NCI-H345 (cell line): ENCODE measurements at regions not wholly inside any gene's neighbourhood (a gene's known extent, or its start where the extent isn't known, plus 50 kb on each side); places are given as distances from the start of the nearest gene placed in this dataset.

Experiments used
- DNase-seq: peaks from one replicate; lab custom pipeline; 2025; lab: John Stamatoyannopoulos, UW

- DNase-seq, result no peak
These were observed 658.0 kb upstream of the CDH2 start for GRCh38 chr18:28834889-28835288.

GRCh38 chr18:28831908-28832307, 655.0 kb upstream of the CDH2 start:
- DNase-seq, result no peak

- no peak for DNase-seq
These were observed 654.5 kb upstream of the CDH2 start for GRCh38 chr18:28831476-28831875.

GRCh38 chr18:28826107-28826506, 649.2 kb upstream of the CDH2 start:
- DNase-seq, result no peak

- DNase-seq, result no peak
These were observed 647.2 kb upstream of the CDH2 start for GRCh38 chr18:28824183-28824574.

GRCh38 chr18:28823506-28824182, 646.7 kb upstream of the CDH2 start:
- DNase-seq, result no peak

GRCh38 chr18:28820353-28820752, 643.4 kb upstream of the CDH2 start:
- DNase-seq, result no peak

- no peak for DNase-seq
These were observed 639.2 kb upstream of the CDH2 start for GRCh38 chr18:28816155-28816554.

- no peak for DNase-seq
These were observed 637.4 kb upstream of the CDH2 start for GRCh38 chr18:28814365-28814764.

- no peak for DNase-seq
These were observed 631.4 kb upstream of the CDH2 start for GRCh38 chr18:28808373-28808772.

- no peak for DNase-seq
These were observed 628.6 kb upstream of the CDH2 start for GRCh38 chr18:28805491-28805890.

- DNase-seq, result no peak
These were observed 627.7 kb upstream of the CDH2 start for GRCh38 chr18:28804512-28805202.

- DNase-seq, result no peak
These were observed 625.6 kb upstream of the CDH2 start for GRCh38 chr18:28802546-28802945.

GRCh38 chr18:28801876-28802275, 624.9 kb upstream of the CDH2 start:
- DNase-seq, result no peak

GRCh38 chr18:28794459-28795245, 617.7 kb upstream of the CDH2 start:
- DNase-seq, result no peak

GRCh38 chr18:28793901-28794300, 617.0 kb upstream of the CDH2 start:
- no peak for DNase-seq

- no peak for DNase-seq
These were observed 615.6 kb upstream of the CDH2 start for GRCh38 chr18:28792404-28793086.

- DNase-seq, result no peak
These were observed 614.2 kb upstream of the CDH2 start for GRCh38 chr18:28791101-28791500.

GRCh38 chr18:28789502-28789901, 612.6 kb upstream of the CDH2 start:
- DNase-seq, result no peak

GRCh38 chr18:28786926-28787325, 610.0 kb upstream of the CDH2 start:
- DNase-seq, result no peak

GRCh38 chr18:28781616-28782362, 604.9 kb upstream of the CDH2 start:
- DNase-seq, result no peak

GRCh38 chr18:28778706-28779105, 601.8 kb upstream of the CDH2 start:
- DNase-seq, result no peak
